Neural progenitor cell (in vitro differentiated cells): ENCODE measurements at regions not wholly inside any gene's neighbourhood (a gene's known extent, or its start where the extent isn't known, plus 50 kb on each side); places are given as distances from the start of the nearest gene placed in this dataset.

Source experiments
- DNase-seq: peaks from one replicate; pipeline ENCODE4 v3.0.0-alpha.2; 2016; ENCODE audit warnings: low spot score
- H2AFZ ChIP-seq: fragments of 200-600 bp; sonication (generic); replicated peaks from 2 replicates; pipeline ENCODE4 v1.6.1; 2016; ENCODE audit warnings: antibody characterized with exemption
- H3F3A ChIP-seq: fragments of 200-600 bp; sonication (generic); 2 replicates; pipeline ENCODE4 v1.6.1; 2016; ENCODE audit warnings: antibody characterized with exemption, low read depth
- H3K27ac ChIP-seq: fragments of 200-600 bp; sonication (generic); 2 replicates; pipeline ENCODE4 v1.5.1; 2016; ENCODE audit warnings: mild to moderate bottlenecking
- H3K27me3 ChIP-seq: fragments of 200-600 bp; sonication (generic); 2 replicates; pipeline ENCODE4 v1.6.1; 2016; ENCODE audit warnings: mild to moderate bottlenecking, moderate library complexity
- H3K36me3 ChIP-seq: fragments of 200-600 bp; sonication (generic); 2 replicates; pipeline ENCODE4 v1.5.1; 2016
- H3K4me1 ChIP-seq: fragments of 200-600 bp; sonication (generic); 2 replicates; pipeline ENCODE4 v1.6.1; 2016; ENCODE audit warnings: mixed run types
- H3K4me2 ChIP-seq: fragments of 200-600 bp; sonication (generic); 2 replicates; pipeline ENCODE4 v1.6.1; 2016
- H3K4me3 ChIP-seq: fragments of 200-600 bp; sonication (generic); 2 replicates; pipeline ENCODE4 v1.5.1; 2016
- H3K79me2 ChIP-seq: fragments of 200-600 bp; sonication (generic); 2 replicates; pipeline ENCODE4 v1.6.1; 2016; ENCODE audit warnings: low read depth
- H3K9ac ChIP-seq: fragments of 200-600 bp; sonication (generic); 2 replicates; pipeline ENCODE4 v1.6.1; 2016
- H3K9me3 ChIP-seq: fragments of 200-600 bp; sonication (generic); 2 replicates; pipeline ENCODE4 v1.5.1; 2016; ENCODE audit warnings: low read depth
- H4K20me1 ChIP-seq: fragments of 200-600 bp; sonication (generic); 2 replicates; pipeline ENCODE4 v1.6.1; 2016; ENCODE audit warnings: low read depth
- H3K27ac Mint-ChIP-seq: 3 replicates; pipeline ENCODE4 v1.8.0; 2021; ENCODE audit warnings: mixed read lengths
- H3K27me3 Mint-ChIP-seq: 2 replicates; pipeline ENCODE4 v1.8.0; 2022; ENCODE audit warnings: low read depth, mild to moderate bottlenecking, inconsistent platforms, moderate library complexity, mixed read lengths; ENCODE audit not compliant: insufficient read depth
- H3K36me3 Mint-ChIP-seq: 3 replicates; pipeline ENCODE4 v1.8.0; 2021; ENCODE audit warnings: mixed read lengths
- H3K4me1 Mint-ChIP-seq: 3 replicates; pipeline ENCODE4 v1.8.0; 2021; ENCODE audit warnings: mixed read lengths
- H3K4me3 Mint-ChIP-seq: 3 replicates; pipeline ENCODE4 v1.8.0; 2021; ENCODE audit warnings: mild to moderate bottlenecking, moderate library complexity, mixed read lengths
- H3K9me3 Mint-ChIP-seq: 3 replicates; pipeline ENCODE4 v1.8.0; 2020; ENCODE audit warnings: mixed read lengths
- EZH2 ChIP-seq: fragments of 200-600 bp; sonication (generic); IDR thresholded peaks from 2 replicates; pipeline ENCODE4 v1.6.1; 2017; ENCODE audit warnings: antibody characterized with exemption, mild to moderate bottlenecking, moderate library complexity
- EZH2phosphoT487 ChIP-seq: fragments of 200-600 bp; sonication (generic); IDR thresholded peaks from 2 replicates; pipeline ENCODE4 v1.6.1; 2017; ENCODE audit warnings: antibody characterized with exemption
- TF ChIP-seq, protein P1 (sequence below): fragments of 200-600 bp; sonication (generic); IDR thresholded peaks from 2 replicates; pipeline ENCODE4 v1.5.1; 2017; ENCODE audit warnings: antibody characterized with exemption, mild to moderate bottlenecking

DNA sequence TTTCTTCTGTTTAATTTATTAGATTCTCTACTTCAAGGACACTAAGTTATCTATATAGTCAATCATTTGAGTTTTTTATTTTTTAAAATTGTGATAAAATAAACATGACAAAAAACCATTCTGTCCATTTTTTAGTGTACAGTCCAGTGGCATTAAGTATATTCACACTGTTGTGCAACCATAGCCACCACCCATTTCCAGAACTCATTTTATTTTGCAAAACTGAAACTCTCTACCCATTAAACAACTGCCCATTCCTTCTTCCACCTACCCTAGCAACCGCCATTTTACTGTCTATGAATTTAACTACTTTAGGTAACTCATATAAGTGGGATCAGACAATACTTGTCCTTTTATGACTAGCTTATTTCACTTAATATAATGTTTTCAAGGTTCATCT lies 275.6 kb downstream of the SH3GL2 start:
- Histone ChIP-seq H3K27me3 (no peaks in the 10 kb centered on the region), H3K4me1 (peaks cover 22% of the 10 kb centered on the region), H4K20me1 (no peaks in the 10 kb centered on the region), H2AFZ (no peak overlapping the region), H3K36me3 (no peaks in the 10 kb centered on the region), H3K79me2 (no peaks in the 10 kb centered on the region), H3K4me3 (no peak overlapping the region), H3K27ac (no peak overlapping the region), H3K4me2 (no peak overlapping the region), H3K9me3 (no peaks in the 10 kb centered on the region), H3K9ac (no peak overlapping the region), H3F3A (no peaks in the 10 kb centered on the region)
- peaks cover 5% of the 10 kb centered on the region for H3K4me1 Mint-ChIP-seq
- H3K27me3 Mint-ChIP-seq: no peaks in the 10 kb centered on the region
- H3K4me3 Mint-ChIP-seq: no peak overlapping the region
- no peak for TF ChIP-seq EZH2phosphoT487
- TF ChIP-seq, protein P1, sequence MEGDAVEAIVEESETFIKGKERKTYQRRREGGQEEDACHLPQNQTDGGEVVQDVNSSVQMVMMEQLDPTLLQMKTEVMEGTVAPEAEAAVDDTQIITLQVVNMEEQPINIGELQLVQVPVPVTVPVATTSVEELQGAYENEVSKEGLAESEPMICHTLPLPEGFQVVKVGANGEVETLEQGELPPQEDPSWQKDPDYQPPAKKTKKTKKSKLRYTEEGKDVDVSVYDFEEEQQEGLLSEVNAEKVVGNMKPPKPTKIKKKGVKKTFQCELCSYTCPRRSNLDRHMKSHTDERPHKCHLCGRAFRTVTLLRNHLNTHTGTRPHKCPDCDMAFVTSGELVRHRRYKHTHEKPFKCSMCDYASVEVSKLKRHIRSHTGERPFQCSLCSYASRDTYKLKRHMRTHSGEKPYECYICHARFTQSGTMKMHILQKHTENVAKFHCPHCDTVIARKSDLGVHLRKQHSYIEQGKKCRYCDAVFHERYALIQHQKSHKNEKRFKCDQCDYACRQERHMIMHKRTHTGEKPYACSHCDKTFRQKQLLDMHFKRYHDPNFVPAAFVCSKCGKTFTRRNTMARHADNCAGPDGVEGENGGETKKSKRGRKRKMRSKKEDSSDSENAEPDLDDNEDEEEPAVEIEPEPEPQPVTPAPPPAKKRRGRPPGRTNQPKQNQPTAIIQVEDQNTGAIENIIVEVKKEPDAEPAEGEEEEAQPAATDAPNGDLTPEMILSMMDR: no peak
- no peak for TF ChIP-seq EZH2
- no peaks in the 10 kb centered on the region for H3K36me3 Mint-ChIP-seq
- no peak overlapping the region for H3K27ac Mint-ChIP-seq
- no peak for DNase-seq
- H3K9me3 Mint-ChIP-seq: no peaks in the 10 kb centered on the region

DNA sequence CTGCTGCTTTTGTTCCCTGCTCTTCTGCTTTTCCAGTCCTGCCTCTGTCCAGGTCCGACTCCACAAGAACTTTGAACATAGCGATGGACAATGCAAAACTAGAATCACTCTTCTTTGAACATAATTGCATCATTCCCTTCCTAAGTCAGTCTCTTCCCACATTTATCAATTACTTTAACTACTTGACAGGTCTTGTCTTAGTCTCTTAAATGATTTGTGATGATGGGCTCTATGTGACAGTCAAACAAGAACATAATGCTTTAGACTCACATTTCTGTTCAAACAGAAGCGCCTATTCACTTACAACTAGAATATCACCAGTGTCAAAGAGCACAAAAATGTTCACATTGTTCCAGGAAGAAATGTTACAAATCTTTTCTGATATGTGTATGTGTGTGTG lies 278.1 kb downstream of the SH3GL2 start:
- no peaks in the 10 kb centered on the region for H3K79me2 ChIP-seq
- no peaks in the 10 kb centered on the region for H4K20me1 ChIP-seq
- no peaks in the 10 kb centered on the region for H3K9me3 ChIP-seq
- no peaks in the 10 kb centered on the region for H3K27me3 ChIP-seq
- peaks cover 18% of the 10 kb centered on the region for H3K4me1 ChIP-seq
- Mint-ChIP-seq H3K9me3 (no peaks in the 10 kb centered on the region), H3K27ac (no peak overlapping the region), H3K36me3 (no peaks in the 10 kb centered on the region), H3K4me1 (peaks cover 5% of the 10 kb centered on the region), H3K4me3 (no peak overlapping the region), H3K27me3 (no peaks in the 10 kb centered on the region)
- DNase-seq: no peak
- H3K36me3 ChIP-seq: no peaks in the 10 kb centered on the region
- H3K4me3 ChIP-seq: no peak overlapping the region
- H3K4me2 ChIP-seq: no peak overlapping the region
- TF ChIP-seq EZH2phosphoT487 (no peak), EZH2 (no peak)
- TF ChIP-seq, protein P1: no peak
- no peaks in the 10 kb centered on the region for H3F3A ChIP-seq
- no peak overlapping the region for H3K9ac ChIP-seq
- H2AFZ ChIP-seq: no peak overlapping the region
- no peak overlapping the region for H3K27ac ChIP-seq

DNA sequence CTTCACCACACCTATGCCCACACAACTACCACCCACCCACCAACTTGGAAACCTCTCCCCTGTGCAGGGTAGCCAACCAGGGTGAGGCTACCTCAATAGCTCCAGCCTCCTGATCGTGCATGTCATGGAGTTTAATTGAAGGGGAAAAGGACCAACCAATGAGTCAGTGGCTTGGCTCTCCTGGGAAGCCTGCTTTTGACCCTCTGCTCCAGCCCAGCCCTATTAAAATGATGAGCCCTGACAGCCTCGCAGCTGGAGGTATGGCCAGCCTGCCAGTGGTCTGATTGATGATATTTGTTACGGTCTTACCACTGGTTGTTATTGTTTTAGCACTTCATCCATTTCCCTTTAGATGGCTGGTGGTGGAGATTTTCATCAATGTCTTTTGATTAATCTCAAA lies 280.4 kb downstream of the SH3GL2 start:
- Histone ChIP-seq H3K27ac (no peak overlapping the region), H3K79me2 (no peaks in the 10 kb centered on the region)
- DNase-seq: no peak

More for the DNA sequence above, 280.4 kb downstream of the SH3GL2 start:
- Mint-ChIP-seq H3K36me3 (no peaks in the 10 kb centered on the region), H3K4me3 (no peak overlapping the region), H3K4me1 (peaks cover 5% of the 10 kb centered on the region), H3K27me3 (peaks cover 2% of the 10 kb centered on the region), H3K9me3 (no peaks in the 10 kb centered on the region), H3K27ac (no peak overlapping the region)
- H3K4me1 ChIP-seq: peaks cover 12% of the 10 kb centered on the region
- H3K27me3 ChIP-seq: no peaks in the 10 kb centered on the region
- no peak overlapping the region for H2AFZ ChIP-seq
- no peak overlapping the region for H3K9ac ChIP-seq
- no peaks in the 10 kb centered on the region for H3K9me3 ChIP-seq
- no peaks in the 10 kb centered on the region for H3F3A ChIP-seq
- no peaks in the 10 kb centered on the region for H3K36me3 ChIP-seq
- H3K4me2 ChIP-seq: no peak overlapping the region
- TF ChIP-seq, protein P1: no peak
- no peak for TF ChIP-seq EZH2phosphoT487
- no peak for TF ChIP-seq EZH2
- no peak overlapping the region for H3K4me3 ChIP-seq
- no peaks in the 10 kb centered on the region for H4K20me1 ChIP-seq
